ENCODE measurements at regions not wholly inside any gene's neighbourhood (a gene's known extent, or its start where the extent isn't known, plus 50 kb on each side); places are given as distances from the start of the nearest gene placed in this dataset.

DNA sequence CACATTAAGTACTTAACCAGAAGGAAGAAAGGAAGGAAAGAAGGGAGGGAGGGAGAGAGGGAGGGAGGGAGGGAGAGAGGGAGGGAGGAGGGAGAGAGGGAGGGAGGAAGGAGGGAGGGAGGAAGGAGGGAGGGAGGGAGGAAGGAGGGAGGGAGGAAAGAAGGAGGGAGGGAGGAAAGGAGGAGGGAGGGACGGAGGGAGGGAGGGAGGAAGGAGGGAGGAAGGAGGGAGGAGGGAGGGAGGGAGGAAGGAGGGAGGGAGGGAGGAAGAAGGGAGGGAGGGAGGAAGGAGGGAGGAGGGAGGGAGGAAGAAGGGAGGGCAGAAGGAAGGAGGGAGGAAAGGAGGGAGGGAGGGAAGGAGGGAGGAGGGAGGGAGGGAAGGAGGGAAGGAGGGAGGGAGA, 363.3 kb downstream of the MBD2 start:
- TF ChIP-seq, protein P1, sequence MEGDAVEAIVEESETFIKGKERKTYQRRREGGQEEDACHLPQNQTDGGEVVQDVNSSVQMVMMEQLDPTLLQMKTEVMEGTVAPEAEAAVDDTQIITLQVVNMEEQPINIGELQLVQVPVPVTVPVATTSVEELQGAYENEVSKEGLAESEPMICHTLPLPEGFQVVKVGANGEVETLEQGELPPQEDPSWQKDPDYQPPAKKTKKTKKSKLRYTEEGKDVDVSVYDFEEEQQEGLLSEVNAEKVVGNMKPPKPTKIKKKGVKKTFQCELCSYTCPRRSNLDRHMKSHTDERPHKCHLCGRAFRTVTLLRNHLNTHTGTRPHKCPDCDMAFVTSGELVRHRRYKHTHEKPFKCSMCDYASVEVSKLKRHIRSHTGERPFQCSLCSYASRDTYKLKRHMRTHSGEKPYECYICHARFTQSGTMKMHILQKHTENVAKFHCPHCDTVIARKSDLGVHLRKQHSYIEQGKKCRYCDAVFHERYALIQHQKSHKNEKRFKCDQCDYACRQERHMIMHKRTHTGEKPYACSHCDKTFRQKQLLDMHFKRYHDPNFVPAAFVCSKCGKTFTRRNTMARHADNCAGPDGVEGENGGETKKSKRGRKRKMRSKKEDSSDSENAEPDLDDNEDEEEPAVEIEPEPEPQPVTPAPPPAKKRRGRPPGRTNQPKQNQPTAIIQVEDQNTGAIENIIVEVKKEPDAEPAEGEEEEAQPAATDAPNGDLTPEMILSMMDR (conservative IDR thresholded peaks at IDR 0.05; ENCODE audit: low read depth, low read length) = no peak
- TF ChIP-seq EZH2phosphoT487 (IDR thresholded peaks at IDR 0.05; ENCODE audit: borderline replicate concordance, low read length) = no peak

Data from PC-3 (cell line).